GM11168 (cell line): ENCODE measurements at regions not wholly inside any gene's neighbourhood (a gene's known extent, or its start where the extent isn't known, plus 50 kb on each side); places are given as distances from the start of the nearest gene placed in this dataset.
"Not testable (repeated sequence)": the region's sequence is repeated elsewhere in the genome, so short reads cannot be mapped to it uniquely, and the experiment has no call there.

ENCODE experiments used
- in situ Hi-C: fragments of 300-500 bp; cut with MboI; formaldehyde crosslinking; loops from one replicate; pipeline ENCODE4 v1.12.0; 2022; ENCODE audit warnings: low sequenced_read_pairs; ENCODE audit not compliant: unreplicated experiment

DNA sequence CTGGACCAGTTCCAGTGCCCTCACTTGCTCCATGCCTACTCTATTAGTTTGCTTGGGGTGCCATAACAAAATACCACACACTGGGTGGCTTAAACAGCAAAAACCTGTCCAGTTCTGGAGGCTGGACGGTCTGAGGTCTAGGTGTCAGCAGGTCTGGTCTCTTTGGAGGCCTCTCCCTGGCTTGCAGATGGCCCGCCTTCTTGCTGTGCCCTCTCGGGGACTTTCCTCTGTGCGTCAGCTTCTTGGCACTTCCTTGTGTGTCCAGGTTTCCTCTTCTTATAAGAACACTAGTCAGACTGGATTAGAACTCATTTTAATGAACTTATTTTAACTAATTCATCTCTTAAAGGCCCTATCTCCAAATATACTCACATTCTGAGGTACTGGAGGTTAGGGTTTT, 97.2 kb downstream of the CARTPT start:
- in situ Hi-C loops = no loop called here

DNA sequence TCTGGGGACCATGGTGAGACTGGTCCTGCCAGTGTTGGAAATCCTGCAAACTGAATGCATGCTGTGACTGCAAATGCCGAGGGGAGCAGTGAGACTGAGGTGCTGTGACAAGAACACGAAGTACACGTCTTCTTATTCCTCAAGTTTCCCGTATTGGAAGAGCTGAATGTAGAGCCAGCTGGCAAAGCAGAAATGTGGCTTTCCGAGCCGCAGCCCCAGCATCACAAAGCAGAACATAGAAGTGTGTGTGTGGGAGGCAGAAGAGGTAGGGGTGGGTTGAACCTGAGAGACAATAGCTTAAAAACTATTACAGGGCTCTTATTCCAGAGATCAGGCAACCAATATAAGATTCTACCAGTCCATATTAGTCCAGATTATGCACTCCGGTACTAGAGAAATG, 98.8 kb downstream of the CARTPT start:
- in situ Hi-C loops = no loop called here

DNA sequence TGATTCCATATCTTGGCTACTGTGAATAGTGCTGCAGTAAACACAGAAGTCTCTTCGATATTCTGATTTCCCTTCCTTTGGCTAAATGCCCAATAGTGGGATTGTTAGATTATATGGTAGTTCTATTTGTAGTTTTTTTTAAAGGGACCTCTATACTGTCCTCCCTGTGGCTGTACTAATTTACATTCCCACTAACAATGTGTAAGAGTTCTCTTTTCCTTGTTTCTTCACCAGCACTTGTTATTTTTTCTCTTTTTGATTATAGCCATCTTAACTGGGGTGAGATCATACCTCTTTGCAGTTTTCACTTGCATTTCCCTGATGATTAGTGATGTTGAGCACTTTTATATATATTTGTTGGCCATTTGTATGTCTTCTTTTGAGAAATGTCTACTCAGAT, 102.0 kb downstream of the CARTPT start:
- in situ Hi-C loops = no loop called here

DNA sequence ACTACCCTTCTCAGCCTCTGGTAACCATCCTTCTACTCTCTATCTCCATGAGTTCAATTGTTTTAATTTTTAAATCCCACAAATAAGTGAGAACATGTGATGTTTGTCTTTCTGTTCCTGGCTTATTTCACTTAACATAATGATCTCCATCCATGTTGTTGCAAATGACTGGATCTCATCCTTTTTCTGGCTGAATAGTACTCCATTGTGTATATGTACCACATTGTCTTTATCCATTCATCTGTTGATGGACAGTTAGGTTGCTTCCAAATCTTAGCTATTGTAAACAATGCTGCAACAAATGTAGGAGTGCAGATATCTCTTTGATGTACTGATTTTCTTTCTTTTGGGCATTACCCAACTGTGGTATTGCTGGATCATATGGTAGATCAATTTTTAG, 103.0 kb downstream of the CARTPT start:
- in situ Hi-C loops = not testable (repeated sequence)

DNA sequence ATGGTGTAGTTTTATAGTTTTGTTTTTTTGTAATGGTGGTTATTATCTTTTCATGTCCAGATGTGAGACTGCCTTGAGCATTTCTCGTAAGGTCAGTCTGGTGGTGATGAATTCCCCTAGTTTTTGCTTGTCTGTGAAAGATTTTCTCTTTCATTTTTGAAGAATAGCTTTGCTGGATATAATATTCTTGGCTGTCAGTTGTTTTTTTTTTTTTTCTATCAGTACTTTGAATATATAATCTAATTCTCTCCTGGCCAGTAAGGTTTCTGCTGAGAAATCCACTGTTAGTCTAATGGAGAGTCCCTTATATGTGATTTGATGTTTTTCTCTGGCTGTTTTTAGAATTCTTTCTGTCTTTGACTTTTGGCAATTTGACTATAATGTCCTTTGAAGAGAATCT, 106.9 kb downstream of the CARTPT start:
- in situ Hi-C loops = no loop called here

DNA sequence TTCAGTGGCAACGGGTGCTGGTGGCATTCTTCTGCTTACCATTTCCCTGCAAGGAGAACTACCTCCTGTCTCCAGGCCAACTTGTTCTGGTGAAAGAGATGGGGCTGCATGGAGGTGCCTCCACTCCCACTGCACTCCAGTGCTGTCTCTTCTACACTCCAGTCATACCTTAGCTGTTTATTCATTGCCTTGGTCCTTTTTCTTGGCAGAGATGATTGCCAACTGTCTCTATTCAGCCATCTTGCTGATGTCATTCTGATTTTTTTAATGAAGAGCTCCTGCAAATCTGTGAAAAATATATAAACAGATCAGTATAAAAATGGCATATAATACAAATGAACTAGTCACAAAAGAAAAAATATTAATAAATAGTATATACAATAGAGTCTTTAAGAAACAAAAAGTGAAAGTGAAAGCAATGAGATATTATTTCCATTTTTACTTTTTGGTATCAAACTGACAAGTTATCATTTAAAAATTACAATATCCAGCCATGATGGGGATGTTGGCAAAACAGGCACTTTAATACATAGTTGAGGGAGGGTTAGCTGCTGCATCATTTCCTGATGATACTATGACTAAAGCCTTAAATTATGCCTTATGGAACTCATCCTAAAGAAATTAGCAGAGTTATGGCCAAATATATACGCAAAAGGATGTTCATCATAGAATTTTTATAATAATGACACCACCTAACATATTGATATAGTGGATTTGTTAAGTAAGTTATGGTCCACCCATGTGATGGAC, 109.4 kb downstream of the CARTPT start:
- in situ Hi-C loops = no loop called here

DNA sequence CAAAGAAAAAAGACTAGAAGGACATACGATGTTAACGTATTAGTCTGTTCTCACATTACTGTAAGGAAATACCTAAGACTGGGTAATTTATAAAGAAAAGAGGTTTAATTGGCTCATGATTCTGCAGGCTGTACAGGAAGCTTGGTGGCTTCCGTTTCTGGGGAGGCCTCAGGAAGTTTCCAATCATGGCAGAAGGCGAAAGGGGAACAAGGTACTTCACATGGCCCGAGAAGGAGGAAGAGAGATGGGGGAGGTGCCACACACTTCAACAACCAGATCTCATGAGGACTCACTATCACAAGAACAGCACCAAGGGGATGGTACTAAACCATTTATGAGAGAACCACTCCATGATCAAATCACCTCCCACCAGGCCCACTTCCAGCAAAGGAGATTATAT, 110.1 kb downstream of the CARTPT start:
- in situ Hi-C loops = no loop called here

DNA sequence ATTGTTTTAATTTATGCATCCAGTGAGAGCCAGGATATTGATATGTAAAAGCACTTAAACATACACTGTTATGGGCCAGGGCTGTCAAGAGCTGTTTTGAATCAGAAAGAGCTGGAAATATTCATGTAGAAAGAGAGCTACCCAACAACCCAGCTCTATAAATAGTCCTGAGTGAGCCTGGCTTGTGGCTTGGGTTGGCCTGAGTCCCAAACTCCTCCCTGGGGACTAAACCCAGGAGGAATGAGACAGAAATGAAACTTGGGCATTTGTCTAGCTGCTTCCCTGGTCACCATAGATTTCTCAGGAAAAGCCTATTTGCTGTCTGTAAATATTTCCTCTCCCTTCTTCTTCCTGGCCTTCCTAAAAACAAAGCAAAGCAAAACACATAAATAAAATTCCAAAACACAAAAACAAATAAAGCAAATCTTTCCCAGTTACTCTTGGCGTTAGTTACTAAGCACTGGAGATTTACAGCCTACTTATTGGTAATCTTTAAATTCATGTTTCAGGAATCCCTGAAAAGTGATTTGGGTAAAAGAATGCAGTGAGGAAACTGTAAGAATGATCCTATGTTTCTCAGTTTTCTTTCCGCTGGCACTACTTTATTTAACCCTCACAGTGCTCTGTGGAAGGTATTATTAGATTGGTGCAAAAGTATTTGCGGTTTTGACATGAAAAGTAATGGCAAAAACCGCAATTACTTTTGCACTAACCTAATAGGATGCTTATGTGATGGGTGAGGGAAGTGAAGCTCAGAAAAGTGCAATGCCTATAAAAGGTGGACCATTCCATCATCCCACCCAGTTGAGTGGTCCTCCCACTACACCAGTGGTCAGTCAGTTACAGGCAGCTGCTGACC, 111.8 kb downstream of the CARTPT start:
- in situ Hi-C loops = no loop called here

DNA sequence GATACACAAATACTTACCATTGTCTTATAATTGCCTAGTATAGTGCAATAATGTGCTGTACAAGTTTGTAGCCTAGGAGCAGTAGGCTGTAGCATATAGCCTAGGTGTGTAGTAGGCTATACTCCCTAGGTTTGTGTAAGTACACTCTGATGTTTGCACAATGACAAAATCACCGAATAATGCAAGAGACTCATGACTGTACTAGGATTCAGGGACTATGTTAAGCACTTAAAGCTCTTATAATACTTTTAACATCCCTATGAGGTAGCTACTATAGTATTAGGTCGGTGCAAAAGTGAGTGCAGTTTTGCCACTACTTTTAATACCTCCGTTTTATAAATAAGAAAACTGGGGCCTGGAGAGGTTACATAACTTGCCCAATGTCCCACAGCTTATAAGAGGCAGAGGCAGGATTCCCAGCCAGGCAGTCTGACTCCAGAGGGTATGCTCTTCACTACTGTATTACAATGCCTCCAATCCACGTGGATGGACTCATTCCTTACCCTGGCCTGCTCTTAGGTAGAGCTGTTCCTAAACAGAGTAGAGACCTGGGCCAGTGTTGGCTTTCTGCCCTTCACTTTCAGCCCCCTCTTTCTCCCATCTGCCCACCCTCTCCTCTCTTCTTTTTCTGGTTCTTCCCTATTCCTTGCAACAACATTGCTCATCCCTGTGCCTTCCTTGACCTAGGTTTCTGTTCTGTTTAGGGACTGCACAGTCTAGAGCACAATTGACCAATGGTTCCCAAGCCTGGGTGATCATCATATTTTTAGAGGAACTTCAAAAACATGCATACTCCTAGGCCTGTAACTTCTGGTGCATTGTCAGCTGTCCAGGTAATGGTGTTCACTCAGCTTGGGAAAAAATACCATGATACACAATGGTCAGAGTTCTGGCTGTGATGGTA, 114.0 kb downstream of the CARTPT start:
- in situ Hi-C loops = no loop called here

DNA sequence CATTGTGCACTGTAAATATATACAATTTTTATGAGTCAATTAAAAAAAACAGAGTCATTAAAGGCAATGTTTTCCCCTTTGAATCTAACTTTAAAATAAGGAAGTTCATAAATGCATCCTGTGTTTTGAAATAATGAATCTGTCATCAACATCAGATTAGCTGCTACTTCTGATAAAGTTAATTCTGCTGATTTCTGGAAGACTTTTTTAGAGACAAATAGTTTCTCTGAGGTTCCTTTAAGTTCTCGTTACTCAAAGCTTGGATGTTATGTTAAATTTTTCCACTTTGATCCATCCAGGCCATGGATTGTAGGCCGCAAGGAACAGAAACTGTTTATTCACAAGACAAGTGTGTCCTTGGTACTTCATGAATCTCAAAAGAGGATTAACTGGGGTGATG, 115.5 kb downstream of the CARTPT start:
- in situ Hi-C loops = no loop called here

DNA sequence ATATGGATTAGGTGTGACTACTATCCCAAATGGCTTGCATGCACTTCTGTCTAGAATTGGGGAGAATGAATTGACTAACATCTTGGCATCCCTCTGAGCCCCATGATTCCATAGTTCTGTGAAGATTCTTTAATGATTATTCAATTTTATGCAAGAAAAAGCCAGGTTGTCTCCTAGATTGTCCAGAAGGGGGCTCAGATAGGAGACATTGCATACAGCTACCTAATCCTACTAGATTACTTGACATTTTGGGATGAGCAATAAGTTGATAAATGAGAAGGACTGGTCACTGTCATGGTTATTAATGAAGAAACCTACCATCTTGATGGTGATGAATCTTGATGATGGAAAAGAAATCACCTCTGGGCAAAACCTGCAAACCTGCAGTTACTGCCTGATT, 117.0 kb downstream of the CARTPT start:
- in situ Hi-C loops = no loop called here

DNA sequence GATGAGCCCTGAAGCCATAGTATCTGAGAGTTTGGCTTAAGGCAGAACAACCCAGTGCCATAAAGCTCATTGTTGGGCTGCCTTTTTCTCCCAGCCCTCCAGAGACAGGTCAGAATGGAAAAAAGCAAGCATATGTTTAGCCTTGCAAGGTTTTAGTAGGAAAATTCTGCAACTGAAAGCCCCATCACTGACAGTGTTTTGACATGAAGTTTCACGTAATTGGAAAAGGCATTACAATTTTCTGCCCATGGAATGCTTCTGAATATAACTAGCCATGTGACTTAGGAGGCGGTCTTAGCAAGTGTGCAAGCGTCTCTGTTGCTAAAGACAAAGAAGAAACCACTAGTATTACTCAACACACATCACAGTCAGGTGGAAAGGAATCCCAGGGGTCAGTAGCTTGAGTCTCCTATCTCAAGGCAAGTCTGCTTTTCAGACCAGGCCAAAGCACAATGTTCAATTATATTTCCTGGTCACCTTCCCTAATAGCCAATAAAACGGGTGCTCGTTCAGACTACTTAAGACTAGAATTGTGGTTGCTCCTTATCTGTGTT, 117.6 kb downstream of the CARTPT start:
- in situ Hi-C loops = no loop called here

DNA sequence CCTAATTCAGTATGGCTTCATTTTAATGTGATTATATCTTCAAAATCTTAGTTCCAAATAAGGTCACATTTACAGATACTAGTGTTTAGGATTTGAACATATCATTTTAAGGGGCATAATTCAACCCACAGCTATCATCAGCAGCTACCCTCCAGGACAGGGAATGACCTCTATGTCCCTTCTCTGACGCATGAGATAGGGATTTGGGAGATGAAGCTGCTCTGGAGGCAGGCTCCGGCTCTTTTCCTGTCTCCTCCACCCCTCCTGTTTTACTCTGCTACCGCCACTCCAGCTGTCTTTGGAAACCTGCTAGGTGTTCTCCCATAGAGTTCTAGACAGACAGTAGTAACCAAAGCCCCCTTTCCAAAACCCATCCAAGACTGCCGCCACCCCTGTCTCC, 119.2 kb downstream of the CARTPT start:
- in situ Hi-C loops = no loop called here

DNA sequence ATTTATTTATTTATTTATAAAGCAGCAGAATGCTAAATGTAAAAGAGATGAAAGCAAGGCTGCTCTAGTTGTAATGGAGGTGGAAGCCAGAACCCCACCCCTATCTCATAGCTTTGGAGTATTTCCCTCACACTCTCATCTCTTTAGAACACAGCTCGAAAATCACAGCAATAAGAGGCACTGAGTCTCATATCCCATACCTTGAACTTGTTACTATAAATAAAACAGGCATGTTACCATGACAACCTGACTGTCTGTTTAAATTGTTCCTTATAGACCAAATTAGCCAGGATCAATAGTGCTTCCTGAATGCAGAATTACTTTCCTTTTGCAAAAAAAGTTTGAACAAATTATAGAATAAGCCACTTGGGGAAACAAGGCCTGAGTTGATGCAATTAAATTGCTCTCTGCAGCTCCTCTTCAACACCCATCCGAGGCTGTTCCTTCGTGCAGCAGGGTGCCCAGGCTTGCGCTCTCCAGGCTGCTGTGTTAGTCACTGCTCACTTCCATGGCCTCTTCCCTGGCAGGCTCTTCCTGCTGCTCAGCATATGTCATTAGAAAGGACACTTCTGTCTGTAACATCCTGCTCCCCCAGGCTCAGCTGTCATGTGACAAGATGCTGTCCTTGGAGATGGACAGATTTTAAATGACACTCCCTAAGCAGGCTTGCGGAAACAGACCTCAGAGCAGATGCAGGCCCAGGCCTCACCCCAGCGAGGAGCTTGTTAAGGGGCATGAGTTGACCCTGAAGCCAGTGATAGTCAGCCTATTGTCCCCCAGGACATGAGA, 120.2 kb downstream of the CARTPT start:
- in situ Hi-C loops = no loop called here

DNA sequence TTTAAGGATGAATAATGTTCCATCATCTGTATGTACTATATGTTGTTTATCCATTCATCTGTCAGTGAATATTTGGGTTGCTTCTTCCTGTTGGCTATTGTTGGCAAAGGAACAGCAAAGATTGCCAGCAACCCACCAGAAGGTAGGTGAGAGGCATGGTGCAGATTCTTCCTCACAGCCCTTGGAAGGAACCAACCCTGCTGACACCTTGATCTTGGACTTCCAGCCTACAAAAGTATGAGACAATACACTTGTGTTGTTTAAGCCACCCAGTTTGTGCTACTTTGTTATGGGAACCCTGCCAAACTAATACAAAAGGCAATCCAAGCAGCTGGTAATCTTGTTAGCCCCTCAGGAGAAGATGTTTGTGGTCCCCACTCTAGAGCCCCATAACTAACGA, 122.0 kb downstream of the CARTPT start:
- in situ Hi-C loops = no loop called here

DNA sequence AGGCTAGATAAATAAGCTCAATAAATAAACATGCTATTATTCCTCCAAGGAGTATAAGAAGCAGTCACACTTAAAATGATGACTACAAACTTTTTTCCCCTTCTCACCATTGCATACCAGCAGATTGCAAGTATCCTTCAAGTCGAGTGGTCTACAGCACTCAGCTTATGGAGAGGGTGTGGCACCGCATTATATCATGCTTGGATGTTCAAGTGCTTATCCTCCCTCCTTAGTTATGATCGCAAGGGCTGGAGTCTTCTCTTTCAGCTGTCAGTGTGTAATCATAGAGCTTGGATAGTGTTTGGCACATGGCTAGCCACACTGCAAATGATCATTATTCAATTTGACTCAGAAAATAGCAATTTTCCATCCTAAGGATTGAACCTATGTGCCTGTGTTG, 124.0 kb downstream of the CARTPT start:
- in situ Hi-C loops = no loop called here

DNA sequence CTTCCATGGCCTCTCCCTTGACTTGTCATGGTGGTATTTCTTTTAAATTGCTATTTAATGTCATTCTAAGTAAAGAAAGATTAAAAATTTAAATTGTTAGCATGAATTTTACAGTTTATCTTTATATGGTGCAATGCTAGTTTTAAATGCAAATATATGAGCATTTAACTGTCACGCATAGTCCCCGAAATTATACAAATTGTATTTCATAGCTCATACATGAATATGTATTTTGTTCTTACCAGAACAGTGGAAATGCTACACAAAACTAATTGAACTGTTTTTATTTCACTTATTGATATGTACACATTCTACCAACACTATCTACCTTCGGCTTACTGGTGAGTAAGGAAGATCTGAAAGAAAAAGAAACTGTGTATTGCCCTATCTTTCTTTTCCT, 125.8 kb downstream of the CARTPT start:
- in situ Hi-C loops = no loop called here

DNA sequence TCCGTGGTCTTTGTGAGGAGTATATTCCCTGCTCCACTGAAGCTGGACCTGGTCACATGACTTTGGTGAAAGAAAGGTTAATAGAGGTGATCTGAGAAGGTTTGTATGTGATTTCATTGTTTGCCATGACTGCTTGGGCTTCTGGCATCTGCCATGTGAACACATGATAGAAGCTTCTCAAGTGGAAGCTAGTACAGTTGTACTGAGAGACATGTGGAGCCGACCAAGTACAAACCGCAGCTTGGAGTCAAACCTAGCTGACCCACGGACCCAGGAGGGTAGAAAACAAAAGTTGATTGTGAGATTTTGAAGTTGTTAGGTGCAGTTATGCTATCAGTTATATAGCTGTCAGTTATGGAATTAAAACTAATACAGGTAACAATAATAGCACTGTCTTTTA, 140.4 kb downstream of the CARTPT start:
- in situ Hi-C loops = no loop called here

DNA sequence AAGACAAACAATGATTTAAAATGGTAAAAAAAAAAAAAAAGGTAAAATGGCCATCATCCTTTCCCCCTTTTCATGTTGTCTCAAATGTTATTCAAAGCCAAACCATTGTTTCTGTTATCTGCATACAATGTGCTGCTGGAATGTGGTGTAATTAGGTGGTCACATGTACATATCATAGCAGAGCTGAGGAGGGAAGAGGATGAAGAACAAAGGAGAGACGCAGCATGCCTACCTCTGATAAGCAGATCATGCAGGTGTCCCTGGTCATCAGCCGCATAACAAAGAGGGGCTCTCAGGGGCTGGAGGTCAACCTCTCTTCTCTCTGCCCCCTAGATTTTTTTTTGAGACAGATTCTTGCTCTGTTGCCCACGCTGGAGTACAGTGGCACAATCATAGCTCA, 141.0 kb downstream of the CARTPT start:
- in situ Hi-C loops = no loop called here

DNA sequence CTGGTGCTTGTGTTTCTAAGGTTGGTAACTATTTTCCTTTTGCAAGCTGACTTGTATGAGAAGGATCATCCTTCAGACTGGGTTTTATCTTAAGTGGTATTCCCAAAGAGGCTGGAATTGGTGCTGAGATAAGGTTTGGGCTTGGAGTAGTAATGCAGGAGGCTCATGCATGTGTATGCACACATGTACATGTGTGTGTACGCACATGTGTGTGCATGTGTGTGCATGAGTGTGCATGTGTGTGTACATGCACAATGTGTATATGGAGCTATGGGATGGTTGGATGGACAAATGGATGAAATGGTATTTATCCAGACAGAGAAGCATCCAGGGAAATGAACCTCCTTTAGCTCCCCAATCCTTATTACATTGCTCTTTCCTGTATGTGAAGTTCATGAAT, 142.6 kb downstream of the CARTPT start:
- in situ Hi-C loops = no loop called here
